Cardiac muscle cell (in vitro differentiated cells and primary cell): ENCODE measurements at regions not wholly inside any gene's neighbourhood (a gene's known extent, or its start where the extent isn't known, plus 50 kb on each side); places are given as distances from the start of the nearest gene placed in this dataset.

Source experiments
- DNase-seq, 2 donors: peaks; one replicate each; pipeline versions ENCODE4 v3.0.0 to v3.0.0-alpha.2; 2010 to 2017; ENCODE audit warnings: low read depth in 1 of 2, low spot score in 1 of 2
- H3K27ac ChIP-seq: fragments of 200-600 bp; sonication (generic); 2 replicates; pipeline ENCODE4 v1.5.1; 2016
- H3K27me3 ChIP-seq: fragments of 200-600 bp; sonication (generic); 2 replicates; pipeline ENCODE4 v1.6.0; 2016; ENCODE audit warnings: control low read depth
- H3K36me3 ChIP-seq: fragments of 200-600 bp; sonication (generic); 2 replicates; pipeline ENCODE4 v1.5.1; 2016; ENCODE audit warnings: control low read depth
- H3K4me1 ChIP-seq: fragments of 200-600 bp; sonication (generic); 2 replicates; pipeline ENCODE4 v1.8.1; 2017; ENCODE audit warnings: low read depth, mild to moderate bottlenecking, mixed run types
- H3K4me3 ChIP-seq: fragments of 200-600 bp; sonication (generic); 2 replicates; pipeline ENCODE4 v1.5.1; 2016; ENCODE audit warnings: mild to moderate bottlenecking
- H3K9me3 ChIP-seq: fragments of 200-600 bp; sonication (generic); 2 replicates; pipeline ENCODE4 v1.5.1; 2017; ENCODE audit warnings: low read depth, mild to moderate bottlenecking, control low read depth
- TF ChIP-seq, protein P1 (sequence below): IDR thresholded peaks from 2 replicates; pipeline ENCODE4 v1.5.1; 2012; ENCODE audit warnings: low read depth, mild to moderate bottlenecking, low read length

DNA sequence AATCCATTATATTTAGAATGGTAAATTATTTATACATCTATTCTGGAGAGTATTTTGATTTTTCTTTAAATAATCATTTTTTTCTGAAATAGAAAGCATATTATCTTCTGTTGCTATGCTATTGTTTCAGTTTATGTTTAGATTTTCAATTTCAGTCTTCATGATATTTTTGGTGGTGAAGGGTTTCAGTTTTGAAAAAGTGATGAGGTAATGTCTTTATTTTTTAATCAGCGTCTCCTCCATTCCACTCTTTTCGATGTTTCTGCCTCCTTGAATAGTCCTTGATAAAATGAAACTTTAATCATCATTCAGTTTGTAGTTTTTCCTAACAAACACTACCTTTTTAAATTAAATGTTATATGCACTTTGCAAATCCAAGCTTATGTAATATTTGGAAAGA is 428.6 kb downstream of the PTPRC start:
- TF ChIP-seq, protein P1, sequence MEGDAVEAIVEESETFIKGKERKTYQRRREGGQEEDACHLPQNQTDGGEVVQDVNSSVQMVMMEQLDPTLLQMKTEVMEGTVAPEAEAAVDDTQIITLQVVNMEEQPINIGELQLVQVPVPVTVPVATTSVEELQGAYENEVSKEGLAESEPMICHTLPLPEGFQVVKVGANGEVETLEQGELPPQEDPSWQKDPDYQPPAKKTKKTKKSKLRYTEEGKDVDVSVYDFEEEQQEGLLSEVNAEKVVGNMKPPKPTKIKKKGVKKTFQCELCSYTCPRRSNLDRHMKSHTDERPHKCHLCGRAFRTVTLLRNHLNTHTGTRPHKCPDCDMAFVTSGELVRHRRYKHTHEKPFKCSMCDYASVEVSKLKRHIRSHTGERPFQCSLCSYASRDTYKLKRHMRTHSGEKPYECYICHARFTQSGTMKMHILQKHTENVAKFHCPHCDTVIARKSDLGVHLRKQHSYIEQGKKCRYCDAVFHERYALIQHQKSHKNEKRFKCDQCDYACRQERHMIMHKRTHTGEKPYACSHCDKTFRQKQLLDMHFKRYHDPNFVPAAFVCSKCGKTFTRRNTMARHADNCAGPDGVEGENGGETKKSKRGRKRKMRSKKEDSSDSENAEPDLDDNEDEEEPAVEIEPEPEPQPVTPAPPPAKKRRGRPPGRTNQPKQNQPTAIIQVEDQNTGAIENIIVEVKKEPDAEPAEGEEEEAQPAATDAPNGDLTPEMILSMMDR = no peak
- DNase-seq = no peak
- H3K27ac ChIP-seq = no peak overlapping the region
- no peaks in the 10 kb centered on the region for H3K4me1 ChIP-seq
- H3K27me3 ChIP-seq = no peaks in the 10 kb centered on the region
- H3K9me3 ChIP-seq = no peaks in the 10 kb centered on the region
- no peak overlapping the region for H3K4me3 ChIP-seq
- H3K36me3 ChIP-seq = no peaks in the 10 kb centered on the region

DNA sequence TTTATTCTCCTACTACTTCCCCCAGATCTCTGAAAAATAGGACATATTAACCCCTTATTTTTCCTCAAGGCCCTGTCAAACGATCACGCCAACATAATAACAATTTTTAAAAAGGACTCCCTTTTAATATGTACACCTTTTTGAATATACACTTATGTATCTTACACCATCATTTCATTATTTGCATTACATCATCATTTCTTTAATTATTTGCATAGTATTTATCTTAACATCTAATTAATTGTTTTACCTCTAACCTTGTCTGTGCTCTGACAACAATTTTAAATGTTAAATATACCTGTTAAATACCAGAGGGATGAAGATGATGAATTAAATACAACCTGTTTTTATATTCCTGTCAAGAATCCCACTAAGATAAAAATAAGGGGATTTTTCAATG is 432.2 kb downstream of the PTPRC start:
- TF ChIP-seq, protein P1 = no peak

DNA sequence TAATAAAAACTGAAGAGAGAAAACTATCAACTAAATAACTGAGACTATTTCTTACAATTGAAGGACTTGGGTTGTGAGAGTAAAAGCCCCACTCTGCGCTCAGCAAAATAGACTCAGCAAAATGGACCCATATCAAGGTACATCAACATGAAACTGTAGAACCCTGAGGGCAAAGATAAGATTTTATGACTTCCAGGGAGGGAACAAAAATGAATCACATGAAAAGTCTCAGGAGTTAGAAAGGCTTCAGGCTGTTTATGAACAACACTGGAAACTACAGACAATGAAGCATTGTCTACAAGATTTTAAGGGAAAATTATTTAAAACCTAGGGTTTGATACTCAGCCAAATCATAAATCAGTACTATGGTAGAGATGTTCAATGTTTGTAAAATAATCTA is 434.3 kb downstream of the PTPRC start:
- H3K27ac ChIP-seq = no peak overlapping the region
- H3K36me3 ChIP-seq = no peaks in the 10 kb centered on the region
- no peak overlapping the region for H3K4me3 ChIP-seq
- H3K9me3 ChIP-seq = no peaks in the 10 kb centered on the region
- TF ChIP-seq, protein P1 = no peak
- no peak for DNase-seq
- H3K27me3 ChIP-seq = no peaks in the 10 kb centered on the region
- H3K4me1 ChIP-seq = no peaks in the 10 kb centered on the region

More for the DNA sequence above, 432.2 kb downstream of the PTPRC start:
- H3K4me1 ChIP-seq = no peaks in the 10 kb centered on the region
- DNase-seq = no peak
- no peaks in the 10 kb centered on the region for H3K36me3 ChIP-seq
- H3K27ac ChIP-seq = no peak overlapping the region
- no peaks in the 10 kb centered on the region for H3K27me3 ChIP-seq
- no peak overlapping the region for H3K4me3 ChIP-seq
- H3K9me3 ChIP-seq = no peaks in the 10 kb centered on the region

DNA sequence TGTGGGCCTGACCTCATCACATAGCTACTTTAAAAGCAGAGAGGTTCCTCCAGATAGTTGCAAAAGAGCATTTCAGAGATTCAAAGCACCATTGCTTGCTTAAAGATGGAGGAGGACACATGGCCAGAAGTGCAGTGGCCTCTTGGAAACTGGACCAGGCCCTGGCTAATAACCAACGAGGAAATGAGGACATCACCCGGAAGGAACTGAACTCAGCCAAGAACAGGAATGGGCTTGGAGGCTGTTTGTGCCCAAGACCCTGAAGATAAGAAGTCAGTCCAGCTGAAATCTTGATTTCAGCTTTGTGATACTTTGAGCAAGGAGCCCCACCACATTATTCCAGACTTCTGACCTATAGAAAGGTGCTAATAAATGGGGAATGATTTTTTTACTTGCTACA is 437.0 kb downstream of the PTPRC start:
- TF ChIP-seq, protein P1 = no peak
- no peak for DNase-seq
- H3K9me3 ChIP-seq = no peaks in the 10 kb centered on the region
- no peak overlapping the region for H3K4me3 ChIP-seq
- no peaks in the 10 kb centered on the region for H3K36me3 ChIP-seq
- H3K27ac ChIP-seq = no peak overlapping the region
- H3K4me1 ChIP-seq = no peaks in the 10 kb centered on the region
- H3K27me3 ChIP-seq = no peaks in the 10 kb centered on the region

DNA sequence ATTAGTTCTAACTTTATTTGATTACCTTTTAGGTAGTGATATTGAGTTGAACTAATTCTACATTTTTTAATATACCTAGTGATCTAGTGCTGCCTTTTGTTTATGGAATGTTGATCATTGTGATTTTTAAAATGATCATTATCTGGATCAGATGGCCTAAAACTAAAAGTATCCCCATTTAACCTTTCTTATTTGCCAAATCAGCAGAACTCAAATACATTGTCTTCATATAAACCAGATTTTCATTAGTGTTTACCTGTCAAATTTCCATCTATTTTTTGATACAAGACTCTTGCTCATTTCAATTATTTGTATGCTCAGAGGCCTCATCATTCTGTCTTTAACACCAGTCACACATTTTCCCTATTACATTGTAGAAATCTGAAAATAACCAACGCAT is 441.2 kb downstream of the PTPRC start:
- no peaks in the 10 kb centered on the region for H3K27me3 ChIP-seq
- TF ChIP-seq, protein P1 = no peak

DNA sequence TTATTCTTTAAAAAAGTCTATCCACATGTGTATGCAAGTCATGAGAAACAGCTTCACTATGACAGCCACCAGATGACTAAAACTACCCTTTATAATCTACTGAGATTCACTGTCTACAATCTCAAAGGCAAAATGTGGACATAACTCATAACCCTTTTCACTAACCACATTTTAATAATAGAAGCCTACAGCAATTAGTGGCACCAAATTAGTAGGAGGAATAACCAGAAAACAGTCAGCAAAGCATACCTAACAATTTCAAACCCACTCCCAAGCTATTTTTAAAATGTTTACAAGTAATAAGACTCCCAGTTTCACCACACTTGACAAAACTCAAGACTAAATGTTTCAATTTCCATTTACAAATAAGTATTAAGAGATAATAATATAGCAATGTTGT is 442.9 kb downstream of the PTPRC start:
- Histone ChIP-seq H3K27ac (no peak overlapping the region), H3K36me3 (no peaks in the 10 kb centered on the region), H3K27me3 (no peaks in the 10 kb centered on the region), H3K4me3 (no peak overlapping the region), H3K4me1 (no peaks in the 10 kb centered on the region), H3K9me3 (no peaks in the 10 kb centered on the region)
- DNase-seq = no peak
- TF ChIP-seq, protein P1 = no peak

More for the DNA sequence above, 441.2 kb downstream of the PTPRC start:
- Histone ChIP-seq H3K4me3 (no peak overlapping the region), H3K27ac (no peak overlapping the region), H3K36me3 (no peaks in the 10 kb centered on the region), H3K9me3 (no peaks in the 10 kb centered on the region), H3K4me1 (no peaks in the 10 kb centered on the region)
- DNase-seq = no peak
